Esophagus squamous epithelium (tissue), 4 donors: ENCODE measurements at regions not wholly inside any gene's neighbourhood (a gene's known extent, or its start where the extent isn't known, plus 50 kb on each side); places are given as distances from the start of the nearest gene placed in this dataset.

Experiments
- POLR2A ChIP-seq, 4 donors: fragments of 450-650 bp; IDR thresholded peaks; one replicate each; pipeline ENCODE4 v1.6.1; 2017; ENCODE audit warnings: antibody characterized with exemption in 4 of 4, mild to moderate bottlenecking in 4 of 4, moderate library complexity in 3 of 4
- TF ChIP-seq, protein P1 (sequence below), 6 experiments: fragments of 450-650 bp in 4 of 6; fragments of 200-600 bp in 2 of 6; sonication (generic) in 2 of 6; IDR thresholded peaks; one replicate each; pipeline ENCODE4 v1.5.1; 2016 to 2019; ENCODE audit warnings: antibody characterized with exemption in 6 of 6, mild to moderate bottlenecking in 4 of 6, moderate library complexity in 4 of 6

DNA sequence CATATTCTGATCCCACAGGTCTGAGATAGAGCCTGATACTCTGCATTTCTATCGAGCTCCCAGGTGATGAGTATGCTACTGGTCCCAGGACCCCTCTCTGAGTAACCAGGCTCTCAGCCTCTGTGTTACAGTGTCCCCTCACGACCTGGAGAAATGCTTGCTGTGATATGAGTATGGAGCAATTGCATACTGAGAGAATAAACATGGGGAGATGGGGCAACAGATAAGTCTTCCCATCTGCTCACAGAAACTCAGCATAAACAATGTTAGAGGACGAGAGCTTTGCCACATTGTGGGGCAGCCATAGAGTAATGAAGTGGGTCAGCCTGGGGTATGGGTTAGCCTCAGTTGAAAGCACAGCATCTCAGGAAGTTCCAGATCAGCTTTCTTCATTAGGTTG is 82.6 kb upstream of the HS3ST1 start:
- TF ChIP-seq, protein P1, sequence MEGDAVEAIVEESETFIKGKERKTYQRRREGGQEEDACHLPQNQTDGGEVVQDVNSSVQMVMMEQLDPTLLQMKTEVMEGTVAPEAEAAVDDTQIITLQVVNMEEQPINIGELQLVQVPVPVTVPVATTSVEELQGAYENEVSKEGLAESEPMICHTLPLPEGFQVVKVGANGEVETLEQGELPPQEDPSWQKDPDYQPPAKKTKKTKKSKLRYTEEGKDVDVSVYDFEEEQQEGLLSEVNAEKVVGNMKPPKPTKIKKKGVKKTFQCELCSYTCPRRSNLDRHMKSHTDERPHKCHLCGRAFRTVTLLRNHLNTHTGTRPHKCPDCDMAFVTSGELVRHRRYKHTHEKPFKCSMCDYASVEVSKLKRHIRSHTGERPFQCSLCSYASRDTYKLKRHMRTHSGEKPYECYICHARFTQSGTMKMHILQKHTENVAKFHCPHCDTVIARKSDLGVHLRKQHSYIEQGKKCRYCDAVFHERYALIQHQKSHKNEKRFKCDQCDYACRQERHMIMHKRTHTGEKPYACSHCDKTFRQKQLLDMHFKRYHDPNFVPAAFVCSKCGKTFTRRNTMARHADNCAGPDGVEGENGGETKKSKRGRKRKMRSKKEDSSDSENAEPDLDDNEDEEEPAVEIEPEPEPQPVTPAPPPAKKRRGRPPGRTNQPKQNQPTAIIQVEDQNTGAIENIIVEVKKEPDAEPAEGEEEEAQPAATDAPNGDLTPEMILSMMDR (IDR thresholded peaks at IDR 0.05), result no peak
- TF ChIP-seq POLR2A (IDR thresholded peaks at IDR 0.05), result no peak
